CD4-positive, alpha-beta T cell treated with Interleukin-15 for 4 hours (primary cell): ENCODE measurements at regions not wholly inside any gene's neighbourhood (a gene's known extent, or its start where the extent isn't known, plus 50 kb on each side); places are given as distances from the start of the nearest gene placed in this dataset.

Source experiments
- DNase-seq: peaks from one replicate; pipeline ENCODE4 v3.0.0-alpha.2; 2020; ENCODE audit warnings: low spot score

DNA sequence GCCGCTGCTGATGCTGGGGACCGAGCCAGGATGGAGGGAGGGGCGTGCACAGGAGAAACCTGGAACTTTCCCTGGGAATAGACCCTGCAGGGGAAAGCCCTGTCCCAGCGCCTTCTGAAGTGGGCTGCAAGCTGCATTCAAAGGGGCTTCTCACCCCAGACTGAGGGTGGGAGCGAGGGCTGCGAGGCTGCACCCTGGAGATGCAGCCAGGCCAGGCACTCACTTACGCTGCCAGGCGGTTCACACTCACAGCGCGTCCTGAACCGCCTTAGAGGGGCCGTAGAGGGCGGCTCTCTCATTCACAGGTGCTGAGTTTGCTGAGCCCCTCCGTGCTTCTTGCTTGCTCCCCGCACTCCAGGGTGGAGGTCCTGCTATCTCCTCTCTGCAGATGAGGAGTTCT is 208.5 kb upstream of the C14orf180 start:
- DNase-seq = no peak

- no peak for DNase-seq
These were observed 207.6 kb upstream of the C14orf180 start for GRCh38 chr14:104371917-104372316.

GRCh38 chr14:104372390-104373054 is 207.0 kb upstream of the C14orf180 start:
- DNase-seq = no peak

GRCh38 chr14:104373055-104373854 is 206.3 kb upstream of the C14orf180 start:
- no peak for DNase-seq

GRCh38 chr14:104373855-104374717 is 205.5 kb upstream of the C14orf180 start:
- no peak for DNase-seq

DNA sequence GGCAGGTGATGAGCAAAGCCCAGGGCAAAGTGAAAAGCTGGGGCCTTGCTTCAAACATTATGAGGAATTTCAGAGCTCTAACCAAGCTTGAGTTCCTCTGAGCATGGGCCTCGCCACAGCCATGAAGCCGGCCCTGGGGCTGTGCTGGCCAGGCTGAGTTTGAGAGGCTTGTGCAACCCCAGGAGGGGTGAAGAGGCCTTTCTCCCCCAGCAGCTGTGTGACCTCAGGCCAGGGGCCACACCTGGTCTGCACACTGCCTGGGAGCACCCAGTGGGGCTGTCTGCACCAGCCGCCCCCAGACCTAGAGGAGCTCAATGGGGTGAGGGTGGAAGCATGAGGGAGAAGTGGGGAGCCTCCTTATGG is 204.9 kb upstream of the C14orf180 start:
- DNase-seq = no peak

- DNase-seq = no peak
These were observed 203.9 kb upstream of the C14orf180 start for GRCh38 chr14:104375551-104376201.

DNA sequence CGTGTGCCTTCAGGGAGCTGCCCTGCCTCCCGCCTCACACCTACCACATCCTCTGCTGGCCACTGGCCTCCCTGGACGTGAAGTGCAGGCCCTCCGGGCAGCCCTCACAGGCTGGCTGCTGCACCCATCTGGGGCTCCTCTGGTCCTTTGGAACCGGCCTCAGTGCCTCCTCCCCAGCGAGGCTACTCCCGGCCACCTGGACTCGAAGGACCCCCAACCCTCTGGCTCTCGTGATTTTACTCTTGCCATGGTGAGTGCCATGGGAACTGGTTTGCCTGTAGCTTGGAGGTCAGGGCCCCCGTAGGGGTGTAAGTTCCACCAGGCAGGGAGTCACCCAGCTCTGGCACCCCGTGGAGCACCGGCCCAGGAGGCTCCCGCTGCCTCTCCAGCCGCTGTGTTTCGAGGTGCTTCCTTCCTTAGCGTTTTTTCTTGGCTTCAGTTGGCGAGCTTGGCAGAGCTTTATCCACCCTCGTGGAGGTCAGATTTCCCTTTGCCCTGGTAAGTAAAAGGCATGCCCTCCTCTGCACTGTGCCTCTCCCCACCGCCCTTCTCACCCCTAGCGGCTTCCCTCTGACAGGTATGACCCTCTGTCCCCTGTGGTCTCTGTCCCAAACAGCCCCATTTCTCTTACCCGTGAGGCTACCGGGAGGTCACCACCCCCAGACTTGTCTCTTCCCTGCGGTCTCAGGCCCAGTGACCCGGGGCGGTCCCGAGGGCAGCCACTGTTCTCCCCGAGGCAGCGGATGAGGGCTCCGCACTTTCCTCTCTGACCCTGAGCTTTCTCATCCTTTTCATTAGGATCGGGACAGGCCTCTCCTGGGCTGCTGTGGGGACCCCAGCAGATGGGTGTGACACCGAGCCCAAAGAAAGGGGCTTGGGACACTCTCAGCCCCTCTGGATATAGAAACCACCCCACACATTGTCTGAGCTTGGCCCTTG is 203.1 kb upstream of the C14orf180 start:
- no peak for DNase-seq

GRCh38 chr14:104377256-104377655 is 202.3 kb upstream of the C14orf180 start:
- DNase-seq = no peak

DNA sequence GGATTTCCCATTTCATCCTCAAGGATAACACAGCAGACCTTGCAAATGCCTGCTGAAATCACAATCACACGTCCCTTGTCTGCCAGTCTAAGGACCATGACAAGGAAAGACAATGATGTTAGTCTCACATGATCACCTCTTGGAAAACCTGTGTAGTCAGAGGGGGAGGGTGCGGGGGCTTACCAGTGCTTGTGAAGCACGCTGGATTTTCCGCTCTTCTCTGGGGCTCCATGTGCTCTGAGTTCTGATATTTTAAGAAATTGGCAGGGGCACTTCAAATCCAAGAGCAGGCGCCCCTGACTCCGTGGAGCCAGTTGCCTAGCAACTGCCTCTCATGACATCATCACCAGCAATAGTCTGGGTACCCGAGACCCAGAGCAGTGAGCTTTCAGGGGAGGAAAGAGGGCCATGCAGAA is 200.9 kb upstream of the C14orf180 start:
- no peak for DNase-seq

- no peak for DNase-seq
These were observed 197.0 kb upstream of the C14orf180 start for GRCh38 chr14:104382361-104383087.

DNA sequence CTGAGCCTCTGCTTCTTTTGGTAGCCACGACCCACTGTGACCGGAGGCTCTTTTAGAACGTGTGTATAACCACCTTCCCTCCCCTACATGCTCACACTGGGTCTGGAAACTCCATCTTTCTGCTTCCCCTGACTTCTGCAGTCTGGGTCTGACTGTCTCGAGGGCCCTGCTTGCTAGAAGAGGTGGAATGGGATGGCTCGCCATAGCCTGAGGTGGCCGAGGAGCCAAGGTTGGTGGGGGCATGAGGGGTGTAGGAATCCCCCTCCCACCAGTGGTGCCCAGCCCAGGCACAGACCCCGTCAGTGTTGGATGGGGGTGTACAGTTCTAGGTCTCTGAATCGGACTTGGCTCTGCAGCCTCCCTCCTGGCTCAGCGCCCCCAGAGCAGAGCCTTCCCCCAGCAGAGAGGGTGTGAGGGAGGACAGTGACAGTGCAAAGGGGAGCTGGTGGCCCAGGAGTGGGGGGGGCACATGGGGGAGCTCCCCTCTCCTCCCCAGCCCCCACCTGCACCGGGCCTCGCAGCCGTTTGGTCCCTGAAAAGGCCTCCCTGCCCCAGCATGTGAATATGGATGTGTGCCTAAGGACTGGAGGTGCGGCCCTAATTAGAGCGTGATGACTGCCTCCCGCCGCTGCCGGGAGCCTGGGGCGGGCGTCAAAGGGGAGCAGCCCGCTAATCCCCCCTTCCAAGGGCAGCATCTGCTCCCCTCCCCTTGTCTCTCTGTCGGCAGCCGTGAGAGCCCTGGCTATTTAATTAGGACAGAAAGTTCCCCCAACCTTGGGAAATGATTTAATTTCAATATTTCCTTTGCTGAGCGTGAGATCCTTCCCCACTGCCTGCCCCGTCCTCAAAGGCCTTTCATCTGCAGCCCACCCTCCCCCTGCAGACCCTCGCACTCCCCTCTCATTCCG is 196.2 kb upstream of the C14orf180 start:
- DNase-seq = no peak

DNA sequence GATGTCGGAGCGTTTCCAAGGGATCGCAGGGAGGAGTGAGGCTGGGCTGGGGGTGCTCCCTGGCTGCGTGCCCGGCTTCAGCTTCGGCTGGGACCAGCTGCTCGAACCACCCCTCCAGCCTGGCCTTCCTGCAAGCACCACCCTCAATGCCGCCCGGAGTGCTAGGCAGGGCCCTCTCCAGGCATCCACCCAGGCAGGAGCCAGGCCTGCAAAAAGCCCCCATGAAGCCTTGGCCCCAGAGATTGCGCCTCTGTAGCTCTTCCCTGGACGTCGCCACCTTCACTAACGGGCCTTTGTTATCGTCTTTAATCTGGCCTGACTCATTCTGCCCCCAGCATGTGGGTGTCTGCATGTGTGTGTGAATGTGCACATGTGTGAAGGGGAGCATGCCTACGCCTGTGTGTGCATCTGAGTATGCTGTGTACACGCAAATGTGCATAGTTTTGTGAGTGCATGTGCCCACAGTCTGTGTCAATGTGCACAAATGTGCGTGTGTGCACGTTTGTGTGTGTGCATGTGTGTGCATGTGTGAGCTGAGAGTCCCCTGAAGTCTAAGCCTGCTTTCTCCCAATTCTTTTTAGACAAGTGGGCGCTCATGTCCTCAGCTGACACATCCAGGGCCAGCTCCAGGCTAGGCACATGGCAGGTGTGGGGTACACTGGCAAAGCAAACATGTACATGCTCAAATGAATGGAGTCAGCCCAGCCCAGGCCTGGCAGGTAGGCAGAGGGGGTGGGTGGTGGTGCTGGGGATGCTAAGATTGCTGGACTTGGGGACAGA is 195.4 kb upstream of the C14orf180 start:
- DNase-seq = no peak

GRCh38 chr14:104384776-104385071 is 194.8 kb upstream of the C14orf180 start:
- DNase-seq = no peak

DNA sequence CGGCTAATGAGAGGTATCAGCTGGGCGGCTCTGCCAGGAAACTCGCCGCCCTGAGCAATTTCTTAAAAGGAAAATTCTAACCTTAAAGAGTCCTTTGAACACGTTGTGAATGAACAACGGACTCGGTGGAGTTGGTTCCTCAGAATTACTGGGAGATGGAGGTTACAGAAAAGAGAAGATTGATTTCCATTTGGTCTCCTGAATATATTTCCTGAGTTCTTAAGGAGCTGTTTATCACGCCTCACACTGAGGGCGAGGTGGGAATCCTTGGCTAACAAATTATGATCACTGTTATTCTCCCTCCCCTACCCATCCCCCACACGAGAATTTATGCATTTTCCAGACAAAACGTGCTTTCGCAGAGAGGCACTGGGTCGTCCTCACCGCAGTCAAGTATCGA is 194.5 kb upstream of the C14orf180 start:
- DNase-seq = no peak

DNA sequence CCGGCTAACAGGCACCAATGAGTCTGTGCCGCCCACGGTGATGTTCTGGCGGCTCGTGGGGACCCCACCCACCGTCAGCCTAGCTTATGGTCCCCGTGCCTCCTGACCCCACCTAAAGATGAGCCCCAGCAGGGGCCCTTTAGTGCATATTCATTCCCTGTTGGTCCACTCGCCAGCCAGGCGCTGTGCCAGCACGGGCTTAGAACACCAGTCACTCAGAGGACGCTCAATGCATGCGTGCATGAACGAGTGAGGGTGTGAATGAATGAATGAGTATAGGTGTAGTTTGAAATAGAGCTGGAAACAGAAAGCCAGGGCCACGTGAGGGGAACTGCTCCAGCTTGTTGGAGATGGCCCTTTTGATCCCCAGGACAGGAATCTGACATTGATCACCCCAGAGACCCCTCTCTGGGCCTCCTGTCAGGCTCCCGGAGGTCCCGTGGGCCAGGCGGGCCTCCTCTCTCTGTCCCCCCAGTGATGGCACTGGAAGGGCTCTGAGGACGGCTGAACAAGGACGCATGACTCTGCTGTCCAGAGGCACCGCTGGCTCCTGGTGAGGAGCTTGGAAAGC is 193.9 kb upstream of the C14orf180 start:
- no peak for DNase-seq

GRCh38 chr14:104386151-104386841 is 193.3 kb upstream of the C14orf180 start:
- no peak for DNase-seq
